ENCODE measurements at regions not wholly inside any gene's neighbourhood (a gene's known extent, or its start where the extent isn't known, plus 50 kb on each side); places are given as distances from the start of the nearest gene placed in this dataset.

- TF ChIP-seq CTCF (IDR thresholded peaks at IDR 0.05; ENCODE audit: low read length) (no peak), EZH2 (IDR thresholded peaks at IDR 0.05; ENCODE audit: borderline replicate concordance, low read length) (no peak)
Measured at GRCh38 chr1:188949701-188950100, 1528.0 kb downstream of the BRINP3 start.
